Mesendoderm (in vitro differentiated cells): ENCODE measurements at regions not wholly inside any gene's neighbourhood (a gene's known extent, or its start where the extent isn't known, plus 50 kb on each side); places are given as distances from the start of the nearest gene placed in this dataset.

Experiments
- DNase-seq: peaks from one replicate; pipeline ENCODE4 v3.0.0; 2013
- H2AK5ac ChIP-seq: 2 replicates; pipeline ENCODE4 v1.6.1; 2013; ENCODE audit warnings: low read length, inconsistent platforms
- H2BK120ac ChIP-seq: 2 replicates; pipeline ENCODE4 v1.6.1; 2013; ENCODE audit warnings: low read depth, mild to moderate bottlenecking, low read length, moderate library complexity, mixed read lengths
- H2BK15ac ChIP-seq: replicated peaks from 2 replicates; pipeline ENCODE4 v1.6.1; 2013; ENCODE audit warnings: low read depth, mild to moderate bottlenecking, moderate library complexity
- H2BK5ac ChIP-seq: 2 replicates; pipeline ENCODE4 v1.6.1; 2013; ENCODE audit warnings: low read length, inconsistent platforms
- H3K18ac ChIP-seq: 2 replicates; pipeline ENCODE4 v1.6.1; 2013; ENCODE audit warnings: mild to moderate bottlenecking, low read length, mixed read lengths
- H3K23ac ChIP-seq: one replicate; pipeline ENCODE4 v1.6.1; 2013; ENCODE audit warnings: low read length
- H3K27ac ChIP-seq: 2 replicates; pipeline ENCODE4 v1.5.1; 2013; ENCODE audit warnings: low read depth, mild to moderate bottlenecking, inconsistent platforms, low read length, moderate library complexity
- H3K27me3 ChIP-seq: 2 replicates; pipeline ENCODE4 v1.6.1; 2013; ENCODE audit warnings: low read length, control low read depth, mild to moderate bottlenecking, inconsistent platforms; ENCODE audit not compliant: insufficient read depth, poor library complexity
- H3K36me3 ChIP-seq: 2 replicates; pipeline ENCODE4 v1.6.1; 2013; ENCODE audit warnings: low read length, inconsistent platforms; ENCODE audit not compliant: control insufficient read depth, insufficient read depth
- H3K4ac ChIP-seq: one replicate; pipeline ENCODE4 v1.6.1; 2013; ENCODE audit warnings: low read depth, mild to moderate bottlenecking, low read length, moderate library complexity
- H3K4me1 ChIP-seq: 2 replicates; pipeline ENCODE4 v1.6.1; 2013; ENCODE audit warnings: low read depth, low read length, inconsistent platforms; ENCODE audit not compliant: control insufficient read depth
- H3K4me2 ChIP-seq: 2 replicates; pipeline ENCODE4 v1.6.1; 2013; ENCODE audit warnings: low read length
- H3K4me3 ChIP-seq: 2 replicates; pipeline ENCODE4 v1.5.1; 2013; ENCODE audit warnings: mild to moderate bottlenecking, low read length
- H3K56ac ChIP-seq: one replicate; pipeline ENCODE4 v1.6.1; 2013; ENCODE audit warnings: low read length
- H3K79me1 ChIP-seq: 2 replicates; pipeline ENCODE4 v1.6.1; 2013; ENCODE audit warnings: low read length, inconsistent platforms
- H3K79me2 ChIP-seq: 2 replicates; pipeline ENCODE4 v1.6.1; 2013; ENCODE audit warnings: mild to moderate bottlenecking, low read length; ENCODE audit not compliant: control insufficient read depth, insufficient read depth
- H3K9ac ChIP-seq: 2 replicates; pipeline ENCODE4 v1.6.1; 2013; ENCODE audit warnings: low read length, inconsistent platforms
- H4K5ac ChIP-seq: one replicate; pipeline ENCODE4 v1.6.1; 2013; ENCODE audit warnings: low read length
- H4K8ac ChIP-seq: one replicate; pipeline ENCODE4 v1.6.1; 2013; ENCODE audit warnings: low read depth, mild to moderate bottlenecking, control low read depth, low read length, moderate library complexity
- WGBS: extraction: QIAGEN DNeasy Blood & Tissue Kit; methylation state at CpG from one replicate; pipeline ENCODE4 v1.1.7; 2013; ENCODE audit warnings: low lambda C conversion rate, missing lambda C conversion rate; ENCODE audit not compliant: insufficient coverage; ENCODE audit errors: extremely low coverage; 5-methylcytosine and 5-hydroxymethylcytosine counted together

DNA sequence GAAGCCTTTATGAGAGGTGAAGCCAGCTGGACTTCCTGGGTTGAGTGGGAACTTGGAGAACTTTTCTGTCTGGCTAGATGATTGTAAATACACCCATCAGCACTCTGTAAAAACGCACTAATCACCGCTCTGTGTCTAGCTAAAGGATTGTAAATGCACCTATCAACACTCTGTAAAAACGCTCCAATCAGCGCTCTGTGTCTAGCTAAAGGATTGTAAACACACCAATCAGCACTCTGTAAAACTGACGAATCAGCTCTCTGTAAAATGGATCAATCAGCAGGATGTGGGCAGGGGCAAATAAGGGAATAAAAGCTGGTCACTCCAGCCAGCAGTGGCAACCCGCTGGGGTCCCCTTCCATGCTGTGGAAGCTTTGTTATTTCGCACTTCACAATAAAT lies 163.6 kb upstream of the SLC39A10 start:
- H2BK15ac ChIP-seq, result no peak overlapping the region
- no peak overlapping the region for H3K4ac ChIP-seq
- no peak overlapping the region for H4K5ac ChIP-seq
- no peaks in the 10 kb centered on the region for H3K79me1 ChIP-seq
- H2BK5ac ChIP-seq, result no peak overlapping the region
- H3K79me2 ChIP-seq, result no peaks in the 10 kb centered on the region
- no peaks in the 10 kb centered on the region for H3K36me3 ChIP-seq
- H2AK5ac ChIP-seq, result no peak overlapping the region
- no peak overlapping the region for H2BK120ac ChIP-seq
- H3K23ac ChIP-seq, result no peak overlapping the region
- no peak overlapping the region for H4K8ac ChIP-seq
- no peak overlapping the region for H3K9ac ChIP-seq
- H3K4me1 ChIP-seq, result no peaks in the 10 kb centered on the region
- H3K4me3 ChIP-seq, result no peak overlapping the region
- no peak overlapping the region for H3K4me2 ChIP-seq
- H3K18ac ChIP-seq, result no peak overlapping the region
- DNase-seq, result no peak
- H3K56ac ChIP-seq, result no peak overlapping the region
- H3K27ac ChIP-seq, result no peak overlapping the region
- no peaks in the 10 kb centered on the region for H3K27me3 ChIP-seq
- WGBS, result no CpG with 5 or more reads among the region's 7 CpGs

DNA sequence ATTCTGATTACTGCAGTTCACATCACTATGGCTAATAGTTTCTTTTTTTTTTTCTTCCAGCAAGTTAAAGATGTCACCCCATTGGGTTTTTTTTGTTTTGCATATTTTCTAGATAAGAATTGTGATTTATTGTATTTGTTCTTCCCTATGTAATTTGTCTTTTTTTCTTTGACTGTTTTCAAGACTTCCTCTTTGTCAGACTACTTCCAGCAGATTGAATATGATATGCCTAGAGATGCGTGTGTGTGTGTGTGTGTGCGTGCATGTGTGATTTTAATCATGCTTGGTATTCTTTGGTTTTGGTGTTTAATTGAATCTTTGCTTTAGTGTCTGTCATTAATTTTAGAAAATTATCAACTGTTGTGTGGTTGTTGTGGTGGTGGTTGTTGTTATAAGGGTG lies 166.7 kb upstream of the SLC39A10 start:
- no peak overlapping the region for H3K4me3 ChIP-seq
- H2BK5ac ChIP-seq, result no peak overlapping the region
- no peak overlapping the region for H3K56ac ChIP-seq
- no peak overlapping the region for H2BK120ac ChIP-seq
- H3K27ac ChIP-seq, result no peak overlapping the region
- H3K4ac ChIP-seq, result no peak overlapping the region
- no peak overlapping the region for H2BK15ac ChIP-seq
- no peak overlapping the region for H3K9ac ChIP-seq
- no peak overlapping the region for H4K5ac ChIP-seq
- no peaks in the 10 kb centered on the region for H3K36me3 ChIP-seq
- no peak overlapping the region for H3K4me2 ChIP-seq
- H3K27me3 ChIP-seq, result no peaks in the 10 kb centered on the region
- no peak overlapping the region for H3K18ac ChIP-seq
- H4K8ac ChIP-seq, result no peak overlapping the region
- no peak for DNase-seq
- H3K4me1 ChIP-seq, result no peaks in the 10 kb centered on the region
- H3K23ac ChIP-seq, result no peak overlapping the region
- H2AK5ac ChIP-seq, result no peak overlapping the region
- WGBS, result no CpG with 5 or more reads among the region's 2 CpGs
- H3K79me2 ChIP-seq, result no peaks in the 10 kb centered on the region
- no peaks in the 10 kb centered on the region for H3K79me1 ChIP-seq

DNA sequence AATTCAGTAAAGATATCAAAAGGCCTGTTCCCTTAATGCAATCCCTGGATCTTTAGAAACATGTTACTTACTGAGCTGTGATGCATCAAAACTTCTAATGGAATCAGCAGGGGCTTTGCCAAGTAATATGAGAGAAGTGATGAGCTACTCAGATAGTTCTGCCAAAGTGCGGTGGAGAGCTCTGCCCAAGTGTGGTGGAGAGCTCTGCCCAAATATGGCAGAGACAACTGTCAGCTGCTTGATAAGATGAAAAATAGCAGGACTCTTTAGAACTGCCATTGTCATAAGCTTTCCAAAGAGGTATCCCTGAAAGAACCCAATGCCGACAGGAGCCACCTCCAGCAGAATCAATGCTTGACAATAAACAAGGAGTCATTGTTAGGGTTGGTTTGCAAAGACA lies 167.9 kb upstream of the SLC39A10 start:
- Histone ChIP-seq H3K23ac (no peak overlapping the region), H3K27ac (no peak overlapping the region), H3K79me2 (no peaks in the 10 kb centered on the region), H3K4me1 (no peaks in the 10 kb centered on the region), H2BK5ac (no peak overlapping the region), H3K36me3 (no peaks in the 10 kb centered on the region), H3K79me1 (no peaks in the 10 kb centered on the region), H3K56ac (no peak overlapping the region), H3K27me3 (no peaks in the 10 kb centered on the region), H4K8ac (no peak overlapping the region), H3K4me3 (no peak overlapping the region), H2BK120ac (no peak overlapping the region), H3K4ac (no peak overlapping the region), H3K18ac (no peak overlapping the region), H2AK5ac (no peak overlapping the region), H3K4me2 (no peak overlapping the region), H4K5ac (no peak overlapping the region), H3K9ac (no peak overlapping the region), H2BK15ac (no peak overlapping the region)
- no CpG with 5 or more reads among the region's 2 CpGs for WGBS
- no peak for DNase-seq

DNA sequence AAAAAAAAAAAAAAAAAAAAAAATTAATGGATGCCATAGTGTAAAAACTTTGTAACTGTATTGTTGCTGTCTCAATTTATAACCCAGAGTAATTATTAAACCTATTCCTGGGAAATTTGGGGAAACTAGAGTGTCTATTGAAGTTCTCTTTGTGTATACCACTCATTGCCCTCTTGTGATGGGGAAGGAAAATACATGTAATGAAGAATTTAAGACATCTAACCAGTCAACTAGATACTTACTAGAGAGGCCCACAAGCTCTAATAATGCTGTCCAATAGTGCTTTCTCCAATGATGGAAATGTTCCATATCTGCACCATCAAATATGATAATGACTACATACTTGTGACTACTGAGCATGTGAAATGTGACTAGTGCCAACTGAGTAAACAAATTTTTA lies 168.5 kb upstream of the SLC39A10 start:
- Histone ChIP-seq H3K9ac (no peak overlapping the region), H3K56ac (no peak overlapping the region), H4K8ac (no peak overlapping the region), H3K18ac (no peak overlapping the region), H3K4me1 (no peaks in the 10 kb centered on the region), H3K36me3 (no peaks in the 10 kb centered on the region), H3K79me1 (no peaks in the 10 kb centered on the region), H2AK5ac (no peak overlapping the region), H3K27me3 (no peaks in the 10 kb centered on the region), H3K4ac (no peak overlapping the region), H3K4me3 (no peak overlapping the region), H2BK120ac (no peak overlapping the region), H3K4me2 (no peak overlapping the region), H2BK5ac (no peak overlapping the region), H3K79me2 (no peaks in the 10 kb centered on the region), H4K5ac (no peak overlapping the region), H3K27ac (no peak overlapping the region), H2BK15ac (no peak overlapping the region), H3K23ac (no peak overlapping the region)
- DNase-seq, result no peak

DNA sequence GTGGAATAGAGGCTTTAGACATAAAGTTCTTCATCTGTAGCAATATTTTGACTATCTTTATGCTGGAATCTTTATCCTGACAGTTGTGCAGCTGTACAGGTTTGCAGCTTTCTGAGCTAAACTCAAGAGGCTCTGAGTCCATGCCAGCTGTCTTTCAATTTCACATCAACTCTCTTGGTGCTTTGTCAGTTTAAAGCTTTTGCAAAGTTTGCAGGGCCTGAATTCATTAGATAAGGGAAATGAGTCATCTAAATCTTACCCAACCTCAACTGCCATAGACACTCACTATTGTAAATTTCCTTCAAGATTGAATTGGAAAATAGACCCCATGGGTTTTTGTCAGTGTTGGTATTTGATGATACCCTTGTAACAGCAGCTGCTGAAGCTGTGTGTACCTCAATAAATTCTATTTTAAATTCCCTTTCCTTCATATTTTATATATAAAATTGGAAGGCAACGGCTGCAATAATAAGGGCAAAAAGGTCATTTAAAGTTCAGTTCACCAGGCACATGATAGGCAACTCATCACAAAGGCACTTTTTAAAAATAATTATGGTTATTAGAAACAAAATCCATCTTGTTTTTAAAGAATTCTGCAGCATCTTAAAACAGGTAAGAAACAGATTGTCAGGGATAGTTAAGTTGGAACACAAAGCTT lies 169.9 kb upstream of the SLC39A10 start:
- H4K5ac ChIP-seq, result no peak overlapping the region
- H3K56ac ChIP-seq, result no peak overlapping the region
- no peaks in the 10 kb centered on the region for H3K27me3 ChIP-seq
- no peak overlapping the region for H2BK5ac ChIP-seq
- peak; percentile 22 for DNase-seq
- H3K4me3 ChIP-seq, result no peak overlapping the region
- no peak overlapping the region for H2AK5ac ChIP-seq
- no peaks in the 10 kb centered on the region for H3K4me1 ChIP-seq
- H3K9ac ChIP-seq, result no peak overlapping the region
- H2BK15ac ChIP-seq, result no peak overlapping the region
- H3K79me1 ChIP-seq, result no peaks in the 10 kb centered on the region
- no peak overlapping the region for H3K18ac ChIP-seq
- no peak overlapping the region for H4K8ac ChIP-seq
- H3K23ac ChIP-seq, result no peak overlapping the region
- no peak overlapping the region for H3K4ac ChIP-seq
- H2BK120ac ChIP-seq, result no peak overlapping the region
- H3K36me3 ChIP-seq, result no peaks in the 10 kb centered on the region
- H3K79me2 ChIP-seq, result no peaks in the 10 kb centered on the region
- WGBS, result no CpG with 5 or more reads among the region's 1 CpG
- H3K27ac ChIP-seq, result no peak overlapping the region
- no peak overlapping the region for H3K4me2 ChIP-seq

DNA sequence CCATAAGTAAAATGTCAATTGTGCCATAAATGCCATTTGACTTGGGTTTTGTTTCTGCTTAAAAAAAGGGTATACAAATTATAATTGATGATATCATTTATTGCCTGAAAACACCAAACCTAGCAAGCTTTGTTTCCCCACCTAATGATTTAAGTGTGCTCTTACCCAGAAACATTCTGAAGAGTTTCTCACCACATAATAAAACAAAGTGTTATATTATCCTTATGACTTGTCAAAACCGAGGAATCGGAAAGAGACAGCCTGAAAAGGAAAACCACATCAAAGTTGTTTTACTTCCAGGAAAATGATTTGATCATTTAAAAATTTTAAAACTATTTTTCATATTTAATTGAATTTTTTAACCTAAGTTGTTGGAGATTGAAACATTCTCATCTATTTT lies 170.5 kb upstream of the SLC39A10 start:
- Histone ChIP-seq H3K4ac (no peak overlapping the region), H4K8ac (no peak overlapping the region), H3K9ac (no peak overlapping the region), H3K4me2 (no peak overlapping the region), H3K27me3 (no peaks in the 10 kb centered on the region), H3K4me3 (no peak overlapping the region), H3K79me2 (no peaks in the 10 kb centered on the region), H3K79me1 (no peaks in the 10 kb centered on the region), H2BK5ac (no peak overlapping the region), H3K4me1 (no peaks in the 10 kb centered on the region), H3K23ac (no peak overlapping the region), H3K56ac (no peak overlapping the region), H2BK15ac (no peak overlapping the region), H3K18ac (no peak overlapping the region), H4K5ac (no peak overlapping the region), H3K36me3 (no peaks in the 10 kb centered on the region), H2AK5ac (no peak overlapping the region), H2BK120ac (no peak overlapping the region), H3K27ac (no peak overlapping the region)
- no peak for DNase-seq
- WGBS, result no CpG with 5 or more reads among the region's 2 CpGs
